Adrenal gland (tissue), 5 donors: ENCODE measurements at regions not wholly inside any gene's neighbourhood (a gene's known extent, or its start where the extent isn't known, plus 50 kb on each side); places are given as distances from the start of the nearest gene placed in this dataset.

Source experiments
- POLR2A ChIP-seq, 2 donors: fragments of 450-650 bp; IDR thresholded peaks; one replicate each; pipeline ENCODE4 v1.6.1; 2017; ENCODE audit warnings: antibody characterized with exemption in 2 of 2, mild to moderate bottlenecking in 2 of 2, moderate library complexity in 1 of 2
- TF ChIP-seq, protein P1 (sequence below), 6 experiments: fragments of 450-650 bp in 4 of 6; fragments of 200-600 bp in 2 of 6; sonication (generic) in 1 of 6; IDR thresholded peaks; 1 replicate in 5 of 6; 2 replicates in 1 of 6; pipeline versions ENCODE4 v1.5.1 to v1.8.0; 2016 to 2021; ENCODE audit warnings: antibody characterized with exemption in 6 of 6, mild to moderate bottlenecking in 2 of 6, moderate library complexity in 1 of 6
- donor health status: DM: no; HTN: no; CAD: no.

GRCh38 chr10:28737096-28737495, 59.8 kb downstream of the BAMBI start:
- TF ChIP-seq, protein P1, sequence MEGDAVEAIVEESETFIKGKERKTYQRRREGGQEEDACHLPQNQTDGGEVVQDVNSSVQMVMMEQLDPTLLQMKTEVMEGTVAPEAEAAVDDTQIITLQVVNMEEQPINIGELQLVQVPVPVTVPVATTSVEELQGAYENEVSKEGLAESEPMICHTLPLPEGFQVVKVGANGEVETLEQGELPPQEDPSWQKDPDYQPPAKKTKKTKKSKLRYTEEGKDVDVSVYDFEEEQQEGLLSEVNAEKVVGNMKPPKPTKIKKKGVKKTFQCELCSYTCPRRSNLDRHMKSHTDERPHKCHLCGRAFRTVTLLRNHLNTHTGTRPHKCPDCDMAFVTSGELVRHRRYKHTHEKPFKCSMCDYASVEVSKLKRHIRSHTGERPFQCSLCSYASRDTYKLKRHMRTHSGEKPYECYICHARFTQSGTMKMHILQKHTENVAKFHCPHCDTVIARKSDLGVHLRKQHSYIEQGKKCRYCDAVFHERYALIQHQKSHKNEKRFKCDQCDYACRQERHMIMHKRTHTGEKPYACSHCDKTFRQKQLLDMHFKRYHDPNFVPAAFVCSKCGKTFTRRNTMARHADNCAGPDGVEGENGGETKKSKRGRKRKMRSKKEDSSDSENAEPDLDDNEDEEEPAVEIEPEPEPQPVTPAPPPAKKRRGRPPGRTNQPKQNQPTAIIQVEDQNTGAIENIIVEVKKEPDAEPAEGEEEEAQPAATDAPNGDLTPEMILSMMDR (IDR thresholded peaks at IDR 0.05): no peak
- TF ChIP-seq POLR2A (IDR thresholded peaks at IDR 0.05): no peak
